Stomach (tissue), 8 donors: ENCODE measurements at regions not wholly inside any gene's neighbourhood (a gene's known extent, or its start where the extent isn't known, plus 50 kb on each side); places are given as distances from the start of the nearest gene placed in this dataset.

Source experiments
- DNase-seq, 2 donors: peaks; one replicate each; pipeline versions ENCODE4 v3.0.0 to v3.0.0-alpha.2; 2013 to 2019
- H3K27ac ChIP-seq, 5 donors: fragments of 200-600 bp in 4 of 5; sonication (generic) in 4 of 5; one replicate each; pipeline ENCODE4 v1.5.1; 2013 to 2019; ENCODE audit warnings: mild to moderate bottlenecking in 1 of 5, moderate library complexity in 1 of 5
- H3K27me3 ChIP-seq, 3 donors: fragments of 200-600 bp; sonication (generic); one replicate each; pipeline ENCODE4 v1.5.1; 2017 to 2019; ENCODE audit warnings: mixed run types in 1 of 3
- H3K36me3 ChIP-seq, 4 donors: fragments of 200-600 bp; sonication (generic); 1 replicate in 3 of 4; 2 replicates in 1 of 4; pipeline ENCODE4 v1.5.1; 2016 to 2019
- H3K4me1 ChIP-seq, 4 donors: fragments of 200-600 bp; sonication (generic); one replicate each; pipeline ENCODE4 v1.5.1; 2016 to 2019
- H3K4me3 ChIP-seq, 4 donors: fragments of 200-600 bp; sonication (generic) in 3 of 4; one replicate each; pipeline ENCODE4 v1.5.1; 2016 to 2019; ENCODE audit warnings: mild to moderate bottlenecking in 1 of 4
- H3K9me3 ChIP-seq, 4 donors: fragments of 200-600 bp; sonication (generic); one replicate each; pipeline ENCODE4 v1.5.1; 2016 to 2019
- EP300 ChIP-seq: sonication (generic); formaldehyde crosslinking; IDR thresholded peaks from one replicate; pipeline ENCODE4 v1.6.1; 2017; ENCODE audit warnings: antibody characterized with exemption
- POLR2A ChIP-seq, 4 donors: fragments of 450-650 bp; IDR thresholded peaks; one replicate each; pipeline ENCODE4 v1.6.1; 2016; ENCODE audit warnings: antibody characterized with exemption in 4 of 4, control low read depth in 2 of 4, mild to moderate bottlenecking in 1 of 4, moderate library complexity in 1 of 4
- POLR2AphosphoS5 ChIP-seq, 3 donors: sonication (generic); formaldehyde crosslinking; IDR thresholded peaks; one replicate each; pipeline ENCODE4 v1.6.1; 2016; ENCODE audit warnings: antibody characterized with exemption in 3 of 3
- WGBS, 5 donors: extraction: QIAGEN DNeasy Blood & Tissue Kit in 3 of 5; methylation state at CpG; one replicate each; pipeline versions ENCODE4 v1.1.5 to v1.1.7; 2013 to 2018; 5-methylcytosine and 5-hydroxymethylcytosine counted together
- intact Hi-C: fragments of 100-400 bp; cut with DNase I; formaldehyde crosslinking; loops from one replicate; pipeline ENCODE4 v1.15.1; 2023; ENCODE audit warnings: low total_unique reads
- TF ChIP-seq, protein P1 (sequence below), 7 experiments: fragments of 450-650 bp in 4 of 7; fragments of 200-600 bp in 3 of 7; sonication (generic) in 3 of 7; IDR thresholded peaks; one replicate each; pipeline ENCODE4 v1.5.1; 2016 to 2019; ENCODE audit warnings: antibody characterized with exemption in 7 of 7, control low read depth in 2 of 7, mild to moderate bottlenecking in 1 of 7
- donor health status: healthy with polysubstance abuse.
- donor health status: Bipolar disorder and iron deficiency.
- donor health status: healthy.

DNA sequence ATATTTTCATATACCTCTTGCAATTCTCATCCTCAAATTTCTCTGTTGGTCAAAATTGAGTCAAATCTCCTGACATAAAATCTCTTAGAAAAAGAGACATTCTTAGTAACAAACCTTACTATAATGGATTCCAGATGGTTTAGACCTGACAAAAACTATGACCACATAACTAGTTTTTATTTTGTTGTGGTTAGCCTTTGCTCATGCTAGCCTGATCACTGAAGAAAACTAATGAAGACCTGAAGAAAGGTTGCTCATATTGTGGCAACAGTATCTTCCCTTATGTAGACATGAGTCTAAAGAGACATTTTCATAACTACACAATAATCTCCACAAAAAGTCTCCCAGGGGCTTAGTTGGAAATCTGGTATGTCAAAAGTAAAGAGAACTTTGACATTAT is 274.1 kb upstream of the TMEM161B start:
- no peak for DNase-seq
- intact Hi-C loops: no loop called here
- H3K4me3 ChIP-seq: no peak overlapping the region
- H3K4me1 ChIP-seq: no peaks in the 10 kb centered on the region
- H3K27me3 ChIP-seq: no peaks in the 10 kb centered on the region
- H3K27ac ChIP-seq: no peak overlapping the region
- no peak for TF ChIP-seq EP300
- TF ChIP-seq POLR2A (IDR thresholded peaks at IDR 0.05): no peak
- TF ChIP-seq, protein P1, sequence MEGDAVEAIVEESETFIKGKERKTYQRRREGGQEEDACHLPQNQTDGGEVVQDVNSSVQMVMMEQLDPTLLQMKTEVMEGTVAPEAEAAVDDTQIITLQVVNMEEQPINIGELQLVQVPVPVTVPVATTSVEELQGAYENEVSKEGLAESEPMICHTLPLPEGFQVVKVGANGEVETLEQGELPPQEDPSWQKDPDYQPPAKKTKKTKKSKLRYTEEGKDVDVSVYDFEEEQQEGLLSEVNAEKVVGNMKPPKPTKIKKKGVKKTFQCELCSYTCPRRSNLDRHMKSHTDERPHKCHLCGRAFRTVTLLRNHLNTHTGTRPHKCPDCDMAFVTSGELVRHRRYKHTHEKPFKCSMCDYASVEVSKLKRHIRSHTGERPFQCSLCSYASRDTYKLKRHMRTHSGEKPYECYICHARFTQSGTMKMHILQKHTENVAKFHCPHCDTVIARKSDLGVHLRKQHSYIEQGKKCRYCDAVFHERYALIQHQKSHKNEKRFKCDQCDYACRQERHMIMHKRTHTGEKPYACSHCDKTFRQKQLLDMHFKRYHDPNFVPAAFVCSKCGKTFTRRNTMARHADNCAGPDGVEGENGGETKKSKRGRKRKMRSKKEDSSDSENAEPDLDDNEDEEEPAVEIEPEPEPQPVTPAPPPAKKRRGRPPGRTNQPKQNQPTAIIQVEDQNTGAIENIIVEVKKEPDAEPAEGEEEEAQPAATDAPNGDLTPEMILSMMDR (IDR thresholded peaks at IDR 0.05): no peak
- no peak for TF ChIP-seq POLR2AphosphoS5 (IDR thresholded peaks at IDR 0.05)
- H3K36me3 ChIP-seq: no peaks in the 10 kb centered on the region
- no peaks in the 10 kb centered on the region for H3K9me3 ChIP-seq

DNA sequence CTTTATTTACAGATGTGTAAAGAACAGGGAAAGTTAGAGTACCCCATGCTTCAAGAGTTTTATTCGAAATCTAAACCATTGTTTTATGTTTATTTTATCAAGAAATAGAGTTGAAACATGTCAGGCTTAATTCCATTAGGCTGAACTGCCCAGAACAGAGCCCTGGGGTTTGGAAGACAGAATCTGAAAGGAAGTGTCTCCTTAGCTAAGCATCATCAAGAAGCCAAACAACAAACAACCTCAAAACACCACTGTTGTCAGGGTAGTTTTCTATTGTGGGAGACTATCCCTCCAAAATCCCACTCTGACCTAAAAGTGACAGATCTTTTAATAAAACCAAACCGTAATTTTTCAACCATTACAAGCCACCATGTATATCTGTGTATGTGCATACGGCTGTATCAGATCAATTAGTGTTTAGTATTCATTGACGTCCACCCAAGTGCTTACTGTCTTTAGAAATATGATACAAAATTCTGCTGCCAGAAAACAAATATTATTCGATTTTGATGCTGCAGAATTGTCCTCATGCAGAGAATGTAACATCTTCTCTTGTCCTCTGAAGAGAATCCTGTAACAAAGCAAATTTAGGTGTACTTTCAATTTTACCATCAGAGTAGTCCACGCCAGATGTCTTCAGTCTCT is 271.9 kb upstream of the TMEM161B start:
- Histone ChIP-seq H3K4me1 (no peaks in the 10 kb centered on the region), H3K36me3 (no peaks in the 10 kb centered on the region), H3K4me3 (no peak overlapping the region), H3K27ac (no peak overlapping the region), H3K27me3 (no peaks in the 10 kb centered on the region), H3K9me3 (no peaks in the 10 kb centered on the region)
- no peak for DNase-seq
- intact Hi-C loops: no loop called here
- TF ChIP-seq POLR2A (IDR thresholded peaks at IDR 0.05) (no peak), POLR2AphosphoS5 (IDR thresholded peaks at IDR 0.05) (no peak)
- TF ChIP-seq, protein P1 (IDR thresholded peaks at IDR 0.05): no peak
- 66 to 77% (median 72%) methylated on average over 6 of the region's 6 CpGs for WGBS, 5 donors

DNA sequence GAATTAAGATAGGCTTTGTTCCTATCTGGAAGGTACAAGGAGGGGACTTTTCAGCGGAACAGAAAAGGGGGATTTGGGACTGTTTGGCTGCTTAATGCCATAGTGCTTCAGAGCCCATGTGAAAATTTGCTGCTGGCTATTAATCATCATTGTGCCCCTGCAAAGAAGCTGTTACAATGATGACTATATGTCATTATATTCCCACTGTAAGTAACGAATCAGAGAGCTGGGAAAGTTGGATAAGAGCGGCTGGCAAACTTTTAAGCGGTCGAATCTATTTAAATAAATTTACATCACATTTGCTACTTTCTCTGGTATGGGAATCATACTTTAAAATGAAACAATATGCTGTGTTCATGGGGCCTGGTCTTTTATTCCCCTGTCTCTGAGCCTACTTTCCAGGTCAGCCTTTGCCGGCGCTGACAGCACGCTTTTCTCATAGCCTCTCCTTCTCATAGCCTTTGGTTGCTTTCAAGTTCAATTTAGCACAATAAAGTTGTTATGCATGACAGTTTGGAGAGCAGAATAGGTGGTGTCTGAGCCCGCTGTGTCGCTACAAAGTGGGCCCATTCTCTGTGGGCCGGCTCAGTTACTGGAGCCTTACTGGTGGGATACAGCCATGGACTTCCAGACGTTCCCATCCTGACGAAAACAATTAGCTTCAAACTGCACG is 271.2 kb upstream of the TMEM161B start:
- Histone ChIP-seq H3K27ac (no peak overlapping the region), H3K27me3 (no peaks in the 10 kb centered on the region), H3K4me1 (no peaks in the 10 kb centered on the region), H3K4me3 (no peak overlapping the region), H3K9me3 (no peaks in the 10 kb centered on the region), H3K36me3 (no peaks in the 10 kb centered on the region)
- 47 to 67% (median 52%) methylated on average over 14 of the region's 14 CpGs for WGBS, 5 donors
- no peak for DNase-seq
- no peak for TF ChIP-seq POLR2A (IDR thresholded peaks at IDR 0.05)
- TF ChIP-seq, protein P1 (IDR thresholded peaks at IDR 0.05): no peak
- no peak for TF ChIP-seq EP300
- intact Hi-C loops: no loop called here

DNA sequence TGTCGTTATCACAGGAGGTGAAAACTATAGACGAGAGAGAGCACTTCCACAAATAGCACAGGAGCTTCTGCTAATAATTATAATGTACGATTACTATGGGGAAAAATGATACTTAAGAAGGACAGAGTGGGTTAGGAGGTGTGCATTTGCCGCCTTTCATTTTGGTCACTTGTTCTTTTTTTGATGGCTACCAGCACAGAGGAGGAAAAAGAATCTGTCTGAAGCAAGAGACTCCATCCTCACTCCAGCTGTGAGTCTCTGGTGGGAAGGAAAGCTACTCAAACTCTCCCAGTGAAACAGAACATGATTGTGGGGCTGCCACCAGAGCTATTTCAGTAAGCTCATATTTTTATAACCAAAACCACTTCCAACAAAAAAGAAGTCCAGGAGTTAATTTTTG is 270.4 kb upstream of the TMEM161B start:
- Histone ChIP-seq H3K27me3 (no peaks in the 10 kb centered on the region), H3K36me3 (no peaks in the 10 kb centered on the region), H3K4me3 (no peak overlapping the region), H3K4me1 (no peaks in the 10 kb centered on the region), H3K27ac (no peak overlapping the region), H3K9me3 (no peaks in the 10 kb centered on the region)
- 66 to 85% (median 79%) methylated on average over 4 of the region's 4 CpGs for WGBS, 5 donors
- TF ChIP-seq, protein P1 (IDR thresholded peaks at IDR 0.05): no peak
- TF ChIP-seq EP300 (no peak), POLR2AphosphoS5 (IDR thresholded peaks at IDR 0.05) (no peak), POLR2A (IDR thresholded peaks at IDR 0.05) (no peak)
- intact Hi-C loops: no loop called here
- DNase-seq: no peak
